ENCODE measurements at regions not wholly inside any gene's neighbourhood (a gene's known extent, or its start where the extent isn't known, plus 50 kb on each side); places are given as distances from the start of the nearest gene placed in this dataset.

GRCh38 chr5:87499478-87500410 is 87.0 kb upstream of the CCNH start:
- peak; percentile 64 for DNase-seq (ENCODE audit: low read depth)
- no peak overlapping the region for H3K4me3 ChIP-seq (ENCODE audit: low read length)
- TF ChIP-seq, protein P1, sequence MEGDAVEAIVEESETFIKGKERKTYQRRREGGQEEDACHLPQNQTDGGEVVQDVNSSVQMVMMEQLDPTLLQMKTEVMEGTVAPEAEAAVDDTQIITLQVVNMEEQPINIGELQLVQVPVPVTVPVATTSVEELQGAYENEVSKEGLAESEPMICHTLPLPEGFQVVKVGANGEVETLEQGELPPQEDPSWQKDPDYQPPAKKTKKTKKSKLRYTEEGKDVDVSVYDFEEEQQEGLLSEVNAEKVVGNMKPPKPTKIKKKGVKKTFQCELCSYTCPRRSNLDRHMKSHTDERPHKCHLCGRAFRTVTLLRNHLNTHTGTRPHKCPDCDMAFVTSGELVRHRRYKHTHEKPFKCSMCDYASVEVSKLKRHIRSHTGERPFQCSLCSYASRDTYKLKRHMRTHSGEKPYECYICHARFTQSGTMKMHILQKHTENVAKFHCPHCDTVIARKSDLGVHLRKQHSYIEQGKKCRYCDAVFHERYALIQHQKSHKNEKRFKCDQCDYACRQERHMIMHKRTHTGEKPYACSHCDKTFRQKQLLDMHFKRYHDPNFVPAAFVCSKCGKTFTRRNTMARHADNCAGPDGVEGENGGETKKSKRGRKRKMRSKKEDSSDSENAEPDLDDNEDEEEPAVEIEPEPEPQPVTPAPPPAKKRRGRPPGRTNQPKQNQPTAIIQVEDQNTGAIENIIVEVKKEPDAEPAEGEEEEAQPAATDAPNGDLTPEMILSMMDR (IDR thresholded peaks at IDR 0.05; ENCODE audit: insufficient read depth, low read depth, low read length, missing control alignments) = no peak
